SK-N-MC (cell line): ENCODE measurements at regions not wholly inside any gene's neighbourhood (a gene's known extent, or its start where the extent isn't known, plus 50 kb on each side); places are given as distances from the start of the nearest gene placed in this dataset.

Source experiments
- FOXP2 ChIP-seq: optimal IDR thresholded peaks from 2 replicates; pipeline ENCODE3; 2011; ENCODE audit warnings: mild to moderate bottlenecking, moderate library complexity; ENCODE audit not compliant: insufficient read depth; ENCODE audit errors: extremely low read length, control extremely low read depth
- POLR2AphosphoS5 ChIP-seq: IDR thresholded peaks from 2 replicates; pipeline ENCODE4 v1.6.1; 2012; ENCODE audit warnings: mild to moderate bottlenecking, low read depth, low read length, borderline replicate concordance

DNA sequence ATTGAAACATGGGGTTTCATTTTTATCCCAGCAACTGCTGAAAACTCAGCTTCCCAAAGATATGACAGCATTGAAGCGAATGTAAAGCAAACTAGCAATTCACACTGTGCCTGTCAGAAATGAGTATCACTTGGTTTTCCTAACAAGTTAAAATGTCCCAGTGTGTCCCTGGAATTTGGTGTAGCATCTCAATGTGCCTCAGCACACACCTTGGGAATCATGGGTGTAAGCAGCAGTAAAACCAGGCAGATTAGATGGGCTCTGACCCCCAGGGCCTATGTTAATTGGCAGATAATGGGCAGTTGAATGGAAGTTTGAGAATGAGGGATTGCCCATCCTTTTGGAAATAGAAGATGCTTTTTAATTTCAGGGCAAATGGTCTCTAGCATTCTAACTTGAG is 784.9 kb upstream of the LRRC4C start:
- no peak for TF ChIP-seq POLR2AphosphoS5
- TF ChIP-seq FOXP2, result no peak
